OCI-LY1 (cell line): ENCODE measurements at regions not wholly inside any gene's neighbourhood (a gene's known extent, or its start where the extent isn't known, plus 50 kb on each side); places are given as distances from the start of the nearest gene placed in this dataset.

ENCODE experiments used
- CTCF ChIP-seq: fragments of 200-600 bp; sonication (generic), shearing (Covaris generic); IDR thresholded peaks from 2 replicates; pipeline ENCODE4 v1.5.1; 2017; ENCODE audit warnings: mild to moderate bottlenecking, antibody characterized with exemption, low read length, moderate library complexity, mixed read lengths
- EZH2 ChIP-seq: fragments of 200-600 bp; sonication (generic), shearing (Covaris generic); IDR thresholded peaks from 2 replicates; pipeline ENCODE4 v1.8.0; 2017; ENCODE audit warnings: borderline replicate concordance, mixed run types, mild to moderate bottlenecking, antibody characterized with exemption, low read length, moderate library complexity, mixed read lengths

DNA sequence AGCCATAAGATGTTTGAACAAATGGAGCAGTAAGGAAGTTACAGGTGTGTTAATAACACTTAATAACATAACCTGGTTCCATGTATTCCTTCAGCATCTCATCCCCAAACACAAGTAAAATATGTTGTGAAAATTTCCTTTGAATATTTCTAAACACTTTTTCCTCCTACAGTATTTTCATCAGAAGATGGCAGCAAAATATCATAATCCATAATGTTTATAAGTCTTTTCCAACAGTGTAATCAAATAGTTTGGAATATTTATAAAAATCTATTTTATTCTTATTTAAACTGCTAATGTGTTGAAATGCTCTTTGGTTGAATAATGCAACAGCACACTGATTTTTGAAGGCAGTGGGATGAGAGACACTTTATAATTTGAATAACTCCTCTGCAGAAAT is 1020.5 kb downstream of the OTOL1 start:
- TF ChIP-seq CTCF: no peak
- TF ChIP-seq EZH2: no peak
